ENCODE measurements at regions not wholly inside any gene's neighbourhood (a gene's known extent, or its start where the extent isn't known, plus 50 kb on each side); places are given as distances from the start of the nearest gene placed in this dataset.

DNA sequence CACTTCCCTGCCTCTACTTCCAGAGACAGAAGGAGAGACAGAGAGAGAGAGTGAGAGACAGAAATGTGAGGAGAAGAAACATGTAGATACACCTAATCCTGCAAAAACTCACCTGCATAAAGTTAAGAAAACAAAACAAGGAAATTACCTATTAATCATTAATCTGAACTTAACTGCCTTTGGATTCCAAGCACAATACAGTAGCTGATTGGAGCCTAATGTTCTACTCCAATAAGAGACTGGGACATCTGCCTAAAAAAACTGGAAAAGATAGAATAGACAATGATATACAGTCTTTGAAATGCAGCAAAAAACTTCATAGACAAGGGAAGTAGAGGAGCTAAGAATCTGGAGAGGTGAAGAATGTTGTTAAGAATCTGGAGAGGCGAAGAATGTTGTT, 910.2 kb upstream of the SLC10A2 start:
- no peak for TF ChIP-seq SUZ12 (IDR thresholded peaks at IDR 0.05; ENCODE audit: extremely low read depth, insufficient read depth, insufficient read length)
- no peak for TF ChIP-seq ZNF274 (IDR thresholded peaks at IDR 0.05; ENCODE audit: low read depth, low read length)
